Fibroblast of the aortic adventitia (primary cell): ENCODE measurements at regions not wholly inside any gene's neighbourhood (a gene's known extent, or its start where the extent isn't known, plus 50 kb on each side); places are given as distances from the start of the nearest gene placed in this dataset.

Source experiments
- DNase-seq: peaks from one replicate; pipeline ENCODE4 v3.0.0-alpha.2; 2010; ENCODE audit warnings: low read depth
- H3K4me3 ChIP-seq: 2 replicates; pipeline ENCODE4 v1.5.1; 2011; ENCODE audit warnings: low read depth, mild to moderate bottlenecking, control low read depth, low read length, moderate library complexity
- TF ChIP-seq, protein P1 (sequence below): IDR thresholded peaks from 2 replicates; pipeline ENCODE4 v1.5.1; 2011; ENCODE audit warnings: mild to moderate bottlenecking, low read length, control low read depth, inconsistent platforms; ENCODE audit not compliant: insufficient read depth

DNA sequence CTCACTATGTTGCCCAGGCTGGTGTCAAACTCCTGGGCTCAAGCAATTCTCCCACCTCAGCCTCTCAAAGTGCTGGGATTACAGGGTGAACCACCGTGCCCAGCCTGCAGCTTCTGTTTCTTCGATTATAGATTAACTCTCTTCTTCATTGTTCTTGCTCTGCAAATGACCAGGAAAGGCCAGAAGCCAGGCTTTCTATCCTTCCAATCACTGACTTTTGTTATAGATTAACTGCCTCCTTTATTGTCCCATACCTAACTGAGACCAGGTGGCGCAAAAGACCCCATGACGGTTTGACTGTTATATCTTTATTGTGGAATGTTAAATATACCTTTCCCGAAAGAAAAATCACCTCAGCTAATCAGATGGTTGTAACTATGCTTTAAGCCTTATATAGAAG, 196.9 kb downstream of the MREG start:
- TF ChIP-seq, protein P1, sequence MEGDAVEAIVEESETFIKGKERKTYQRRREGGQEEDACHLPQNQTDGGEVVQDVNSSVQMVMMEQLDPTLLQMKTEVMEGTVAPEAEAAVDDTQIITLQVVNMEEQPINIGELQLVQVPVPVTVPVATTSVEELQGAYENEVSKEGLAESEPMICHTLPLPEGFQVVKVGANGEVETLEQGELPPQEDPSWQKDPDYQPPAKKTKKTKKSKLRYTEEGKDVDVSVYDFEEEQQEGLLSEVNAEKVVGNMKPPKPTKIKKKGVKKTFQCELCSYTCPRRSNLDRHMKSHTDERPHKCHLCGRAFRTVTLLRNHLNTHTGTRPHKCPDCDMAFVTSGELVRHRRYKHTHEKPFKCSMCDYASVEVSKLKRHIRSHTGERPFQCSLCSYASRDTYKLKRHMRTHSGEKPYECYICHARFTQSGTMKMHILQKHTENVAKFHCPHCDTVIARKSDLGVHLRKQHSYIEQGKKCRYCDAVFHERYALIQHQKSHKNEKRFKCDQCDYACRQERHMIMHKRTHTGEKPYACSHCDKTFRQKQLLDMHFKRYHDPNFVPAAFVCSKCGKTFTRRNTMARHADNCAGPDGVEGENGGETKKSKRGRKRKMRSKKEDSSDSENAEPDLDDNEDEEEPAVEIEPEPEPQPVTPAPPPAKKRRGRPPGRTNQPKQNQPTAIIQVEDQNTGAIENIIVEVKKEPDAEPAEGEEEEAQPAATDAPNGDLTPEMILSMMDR = no peak
- DNase-seq = no peak
- no peak overlapping the region for H3K4me3 ChIP-seq

GRCh38 chr2:215815960-215816359, 197.4 kb downstream of the MREG start:
- TF ChIP-seq, protein P1 = no peak
- H3K4me3 ChIP-seq = no peak overlapping the region
- no peak for DNase-seq

- peak; percentile 84 for DNase-seq
- no peak overlapping the region for H3K4me3 ChIP-seq
- TF ChIP-seq, protein P1 = no peak
Observed at GRCh38 chr2:215812966-215813365, 200.4 kb downstream of the MREG start.

DNA sequence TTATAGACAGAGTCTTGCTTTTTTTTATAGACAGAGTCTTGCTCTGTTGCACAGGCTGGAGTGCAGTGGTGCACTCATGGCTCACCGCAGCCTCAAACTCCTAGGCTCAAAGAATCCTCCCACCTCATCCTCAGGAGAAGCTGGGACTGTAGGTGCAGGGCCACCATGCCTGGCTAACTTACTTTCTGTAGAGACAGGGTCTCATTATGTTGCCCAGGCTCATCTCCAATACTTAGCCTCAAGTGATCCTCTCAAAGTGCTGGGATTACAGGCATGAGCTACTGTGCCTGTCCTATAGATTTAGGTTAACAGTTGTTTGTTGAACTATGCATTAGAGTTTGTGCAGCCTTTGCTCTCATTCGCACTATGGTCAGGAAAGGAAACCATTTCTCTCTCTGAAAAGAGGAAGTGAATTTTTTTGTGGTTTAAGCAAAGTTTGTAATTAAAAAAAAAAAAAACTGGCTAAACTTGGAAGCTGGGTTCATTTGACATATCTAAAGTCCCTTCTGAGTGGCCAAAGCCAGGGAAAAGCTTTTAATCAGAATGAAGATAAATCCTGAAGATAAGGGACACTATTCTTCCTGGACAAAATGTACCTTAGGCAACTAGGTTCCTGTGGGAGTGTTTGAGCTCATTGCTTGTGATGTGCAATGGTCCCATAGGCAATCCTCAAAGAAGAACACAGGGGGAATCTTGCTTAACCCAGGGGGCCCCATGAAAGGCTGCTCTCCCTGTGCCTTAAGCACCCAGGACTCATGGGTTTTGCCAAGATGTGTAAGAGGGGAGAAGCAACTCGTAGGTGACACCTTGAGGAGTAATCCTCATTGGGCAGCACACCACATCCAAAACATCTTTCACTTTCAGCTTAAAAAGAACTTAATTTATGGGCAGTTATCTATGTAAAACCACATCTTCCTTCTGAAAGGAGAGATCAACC, 201.7 kb downstream of the MREG start:
- DNase-seq = no peak
- H3K4me3 ChIP-seq = no peak overlapping the region
- TF ChIP-seq, protein P1 = no peak

DNA sequence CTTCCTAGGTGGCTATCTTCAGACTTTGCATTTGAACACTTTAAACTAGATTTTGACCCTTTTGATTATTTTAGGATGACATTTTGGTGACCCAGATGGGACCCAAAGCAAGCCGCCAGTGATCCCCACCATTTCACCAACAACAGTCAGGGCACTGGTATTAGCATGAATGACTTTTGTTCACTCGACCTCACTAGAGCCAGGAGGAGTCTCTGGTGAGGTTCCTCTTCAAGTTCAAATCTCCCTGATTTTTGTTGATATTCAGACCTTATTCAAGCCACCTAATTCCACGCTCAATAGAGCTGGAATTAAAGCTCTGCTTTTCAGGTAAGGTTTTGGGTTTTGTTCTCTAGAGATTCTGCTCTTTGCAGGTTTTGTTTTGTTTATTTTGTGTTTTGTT, 202.3 kb downstream of the MREG start:
- DNase-seq = no peak
- no peak overlapping the region for H3K4me3 ChIP-seq
- TF ChIP-seq, protein P1 = no peak

GRCh38 chr2:215808996-215809395, 204.4 kb downstream of the MREG start:
- peak; percentile 50 for DNase-seq
- peak overlapping the region; percentile 42 for H3K4me3 ChIP-seq
- TF ChIP-seq, protein P1 = peak; percentile 65
